Caco-2 (cell line): ENCODE measurements at regions not wholly inside any gene's neighbourhood (a gene's known extent, or its start where the extent isn't known, plus 50 kb on each side); places are given as distances from the start of the nearest gene placed in this dataset.

ENCODE experiments used
- BruUV-seq: library from RNA; stranded (reverse); fragments of 400-500 nt; replicated peaks from 2 replicates; lab custom pipeline; 2021; lab: Mats Ljungman, UMichigan
- CTCF ChIA-PET: fragments of 300-600 bp; sonication (Branson Sonifier 250); formaldehyde crosslinking; loops from one replicate; lab custom pipeline; 2022; ENCODE audit warnings: antibody characterized with exemption; lab: Charles Lee
- POLR2A ChIA-PET: fragments of 300-600 bp; sonication (Branson Sonifier 250); formaldehyde crosslinking; loops from one replicate; lab custom pipeline; 2022; ENCODE audit warnings: antibody characterized with exemption; lab: Charles Lee
- DNase-seq, 2 experiments: peaks; one replicate each; pipeline versions ENCODE4 v3.0.0 to v3.0.0-alpha.2; 2020 to 2022
- H3K27me3 ChIP-seq: replicated peaks from 2 replicates; pipeline ENCODE4 v1.6.0; 2011; ENCODE audit warnings: low read length; ENCODE audit not compliant: control insufficient read depth, insufficient read depth
- H3K36me3 ChIP-seq: 2 replicates; pipeline ENCODE4 v1.5.1; 2011; ENCODE audit warnings: low read length; ENCODE audit not compliant: control insufficient read depth, insufficient read depth
- H3K4me1 ChIP-seq: fragments of 250-450 bp; sonication (Bioruptor Pico); 2 replicates; pipeline ENCODE4 v1.5.1; 2020; ENCODE audit warnings: mild to moderate bottlenecking
- H3K4me3 ChIP-seq: 2 replicates; pipeline ENCODE4 v1.5.1; 2011; ENCODE audit warnings: low read depth, mild to moderate bottlenecking, control low read depth, low read length
- H3K9me3 ChIP-seq: fragments of 250-450 bp; sonication (Bioruptor Pico); 2 replicates; pipeline ENCODE4 v1.5.1; 2020; ENCODE audit warnings: mild to moderate bottlenecking, moderate library complexity
- H3K27ac Mint-ChIP-seq: one replicate; pipeline ENCODE4 v1.8.0; 2022; ENCODE audit warnings: mixed read lengths; ENCODE audit not compliant: unreplicated experiment
- H3K27me3 Mint-ChIP-seq: one replicate; pipeline ENCODE4 v1.8.0; 2022; ENCODE audit warnings: mixed read lengths; ENCODE audit not compliant: insufficient read depth, unreplicated experiment
- H3K36me3 Mint-ChIP-seq: one replicate; pipeline ENCODE4 v1.8.0; 2022; ENCODE audit warnings: mild to moderate bottlenecking, mixed read lengths; ENCODE audit not compliant: insufficient read depth, unreplicated experiment
- H3K4me1 Mint-ChIP-seq: one replicate; pipeline ENCODE4 v1.8.0; 2022; ENCODE audit warnings: low read depth, mixed read lengths; ENCODE audit not compliant: unreplicated experiment
- H3K4me3 Mint-ChIP-seq: one replicate; pipeline ENCODE4 v1.8.0; 2022; ENCODE audit warnings: mild to moderate bottlenecking, moderate library complexity, mixed read lengths; ENCODE audit not compliant: unreplicated experiment
- H3K9me3 Mint-ChIP-seq: one replicate; pipeline ENCODE4 v1.8.0; 2022; ENCODE audit warnings: mixed read lengths; ENCODE audit not compliant: unreplicated experiment
- intact Hi-C: fragments of 100-400 bp; cut with micrococcal nuclease; formaldehyde crosslinking; loops from one replicate; pipeline ENCODE4 v1.10.0; 2022; ENCODE audit not compliant: unreplicated experiment
- TF ChIP-seq, protein P1 (sequence below), 2 experiments: fragments of 200-600 bp in 1 of 2; IDR thresholded peaks; 1 replicate in 1 of 2; 2 replicates in 1 of 2; pipeline versions ENCODE4 v1.5.1 to v1.8.0; 2011 to 2022; ENCODE audit warnings: antibody characterized with exemption in 1 of 2, control low read depth in 1 of 2, inconsistent platforms in 1 of 2, low read depth in 1 of 2, low read length in 1 of 2, mild to moderate bottlenecking in 1 of 2, moderate library complexity in 1 of 2; ENCODE audit not compliant: insufficient read depth in 1 of 2, severe bottlenecking in 1 of 2, unreplicated experiment in 1 of 2

DNA sequence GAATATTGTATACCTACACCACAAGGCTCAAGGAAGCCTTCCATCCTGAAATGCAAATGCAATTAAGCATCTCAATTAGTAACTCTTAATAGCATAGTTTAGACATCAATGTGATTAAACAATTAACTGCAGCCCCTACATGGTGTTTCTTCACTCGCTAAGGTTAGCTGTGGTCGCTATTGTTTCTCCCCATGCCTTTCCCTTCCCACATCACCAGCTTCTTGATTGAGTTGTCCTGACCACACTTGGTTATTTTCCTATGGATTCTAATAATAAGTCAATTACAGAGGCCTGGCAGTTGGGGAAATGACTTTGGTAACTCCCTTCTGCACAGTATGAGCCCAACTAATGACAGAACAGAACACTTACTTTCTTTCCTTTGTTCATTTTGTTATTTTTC is 265.0 kb downstream of the ADAMTS20 start:
- H3K9me3 Mint-ChIP-seq: no peaks in the 10 kb centered on the region
- H3K4me3 Mint-ChIP-seq: no peak overlapping the region
- H3K27me3 Mint-ChIP-seq: no peaks in the 10 kb centered on the region
- no peak for DNase-seq
- no peaks in the 10 kb centered on the region for H3K36me3 ChIP-seq
- H3K4me1 ChIP-seq: peaks cover 11% of the 10 kb centered on the region
- no peaks in the 10 kb centered on the region for H3K36me3 Mint-ChIP-seq
- ChIA-PET CTCF (no interaction called here), POLR2A (no interaction called here)
- H3K27ac Mint-ChIP-seq: no peak overlapping the region
- intact Hi-C loops: loop anchor here (10.0 kb wide), 1 partner anchor 452 kb away; no protein-coding TSS in a partner anchor
- no peaks in the 10 kb centered on the region for H3K27me3 ChIP-seq
- H3K4me1 Mint-ChIP-seq: no peaks in the 10 kb centered on the region
- H3K9me3 ChIP-seq: no peaks in the 10 kb centered on the region
- TF ChIP-seq, protein P1, sequence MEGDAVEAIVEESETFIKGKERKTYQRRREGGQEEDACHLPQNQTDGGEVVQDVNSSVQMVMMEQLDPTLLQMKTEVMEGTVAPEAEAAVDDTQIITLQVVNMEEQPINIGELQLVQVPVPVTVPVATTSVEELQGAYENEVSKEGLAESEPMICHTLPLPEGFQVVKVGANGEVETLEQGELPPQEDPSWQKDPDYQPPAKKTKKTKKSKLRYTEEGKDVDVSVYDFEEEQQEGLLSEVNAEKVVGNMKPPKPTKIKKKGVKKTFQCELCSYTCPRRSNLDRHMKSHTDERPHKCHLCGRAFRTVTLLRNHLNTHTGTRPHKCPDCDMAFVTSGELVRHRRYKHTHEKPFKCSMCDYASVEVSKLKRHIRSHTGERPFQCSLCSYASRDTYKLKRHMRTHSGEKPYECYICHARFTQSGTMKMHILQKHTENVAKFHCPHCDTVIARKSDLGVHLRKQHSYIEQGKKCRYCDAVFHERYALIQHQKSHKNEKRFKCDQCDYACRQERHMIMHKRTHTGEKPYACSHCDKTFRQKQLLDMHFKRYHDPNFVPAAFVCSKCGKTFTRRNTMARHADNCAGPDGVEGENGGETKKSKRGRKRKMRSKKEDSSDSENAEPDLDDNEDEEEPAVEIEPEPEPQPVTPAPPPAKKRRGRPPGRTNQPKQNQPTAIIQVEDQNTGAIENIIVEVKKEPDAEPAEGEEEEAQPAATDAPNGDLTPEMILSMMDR (IDR thresholded peaks at IDR 0.05; ENCODE audit: insufficient read depth in 1 of 2, low read depth in 1 of 2, low read length in 1 of 2, severe bottlenecking in 1 of 2, unreplicated experiment in 1 of 2): no peak
- no peak overlapping the region for H3K4me3 ChIP-seq
- no TSS peak for BruUV-seq

DNA sequence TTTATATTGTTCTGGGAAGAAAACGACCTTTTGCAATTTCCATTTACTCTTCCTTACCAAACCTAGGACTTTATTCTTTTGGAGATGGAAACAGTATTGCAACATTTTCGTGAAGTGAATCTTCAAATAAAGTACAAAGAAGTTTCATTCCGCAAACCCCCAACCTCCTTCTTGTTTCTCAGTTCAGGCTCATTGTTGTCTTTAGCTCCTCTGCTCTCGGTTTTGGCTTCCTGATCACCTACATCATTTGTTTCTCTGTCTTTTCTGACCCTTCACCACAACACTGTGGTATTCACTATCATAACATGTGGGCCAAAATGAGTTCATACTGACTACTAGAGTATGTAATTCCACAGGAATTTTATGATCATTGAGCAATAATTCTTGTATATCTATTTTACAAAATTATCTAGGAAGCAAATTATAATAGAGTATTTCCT is 266.8 kb downstream of the ADAMTS20 start:
- H3K27ac Mint-ChIP-seq: no peak overlapping the region
- no peaks in the 10 kb centered on the region for H3K9me3 ChIP-seq
- DNase-seq: no peak
- no TSS peak for BruUV-seq
- ChIA-PET POLR2A (no interaction called here), CTCF (no interaction called here)
- no peaks in the 10 kb centered on the region for H3K36me3 ChIP-seq
- intact Hi-C loops: loop anchor here (10.0 kb wide), 1 partner anchor 450 kb away; no protein-coding TSS in a partner anchor
- H3K4me1 ChIP-seq: peaks cover 11% of the 10 kb centered on the region
- H3K27me3 Mint-ChIP-seq: no peaks in the 10 kb centered on the region
- no peaks in the 10 kb centered on the region for H3K9me3 Mint-ChIP-seq
- no peak overlapping the region for H3K4me3 Mint-ChIP-seq
- no peaks in the 10 kb centered on the region for H3K4me1 Mint-ChIP-seq
- H3K36me3 Mint-ChIP-seq: no peaks in the 10 kb centered on the region
- H3K4me3 ChIP-seq: no peak overlapping the region
- TF ChIP-seq, protein P1 (IDR thresholded peaks at IDR 0.05; ENCODE audit: insufficient read depth in 1 of 2, low read depth in 1 of 2, low read length in 1 of 2, severe bottlenecking in 1 of 2, unreplicated experiment in 1 of 2): no peak
- H3K27me3 ChIP-seq: no peaks in the 10 kb centered on the region

DNA sequence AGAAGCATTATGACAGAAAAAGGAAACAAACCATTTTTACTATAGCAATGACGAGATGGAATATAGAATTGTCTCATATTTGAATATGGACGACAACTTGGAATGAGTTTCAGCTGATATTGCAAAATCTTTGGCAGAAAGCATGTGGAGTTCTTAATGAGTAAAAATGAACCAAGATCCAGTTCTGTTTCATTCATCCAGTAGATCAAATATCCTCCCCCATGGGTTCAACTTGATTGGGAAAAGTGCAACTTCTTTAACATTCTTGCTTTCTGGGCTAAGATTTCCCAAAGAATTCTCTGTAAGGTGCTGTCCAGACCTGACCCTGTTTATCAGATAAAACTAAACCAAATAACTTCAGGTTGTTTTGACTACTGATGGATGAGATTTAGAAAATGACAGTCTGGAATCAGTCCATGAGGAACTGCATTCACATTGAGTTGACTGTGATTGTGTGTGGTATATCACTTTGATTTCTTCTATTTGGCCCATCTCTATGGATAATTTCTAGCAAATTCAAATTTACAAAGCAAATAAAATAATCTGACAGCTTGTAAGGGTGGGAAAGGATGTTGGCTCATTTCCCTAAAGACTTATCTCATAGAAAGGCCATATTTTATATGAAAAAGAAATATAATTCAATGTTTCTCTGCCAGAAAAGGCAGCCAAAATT is 267.4 kb downstream of the ADAMTS20 start:
- intact Hi-C loops: loop anchor here (5.0 to 10.0 kb wide), 2 partner anchors 450 to 717 kb away; no protein-coding TSS in a partner anchor
- CTCF ChIA-PET: no interaction called here

More for the DNA sequence above, 267.4 kb downstream of the ADAMTS20 start:
- H3K4me3 Mint-ChIP-seq: no peak overlapping the region
- no peaks in the 10 kb centered on the region for H3K36me3 ChIP-seq
- POLR2A ChIA-PET: no interaction called here
- BruUV-seq: no TSS peak
- no peak overlapping the region for H3K27ac Mint-ChIP-seq
- no peaks in the 10 kb centered on the region for H3K4me1 Mint-ChIP-seq
- no peaks in the 10 kb centered on the region for H3K36me3 Mint-ChIP-seq
- TF ChIP-seq, protein P1 (IDR thresholded peaks at IDR 0.05; ENCODE audit: insufficient read depth in 1 of 2, low read depth in 1 of 2, low read length in 1 of 2, severe bottlenecking in 1 of 2, unreplicated experiment in 1 of 2): no peak
- H3K9me3 ChIP-seq: no peaks in the 10 kb centered on the region
- H3K4me1 ChIP-seq: peaks cover 11% of the 10 kb centered on the region
- no peaks in the 10 kb centered on the region for H3K27me3 Mint-ChIP-seq
- DNase-seq: no peak
- no peak overlapping the region for H3K4me3 ChIP-seq
- no peaks in the 10 kb centered on the region for H3K9me3 Mint-ChIP-seq
- H3K27me3 ChIP-seq: no peaks in the 10 kb centered on the region
